Activated CD4-positive, alpha-beta T cell treated with anti-CD3 and anti-CD28 coated beads, Interleukin-2, amount 50 U/mL, for 1 hour (primary cell): ENCODE measurements at regions not wholly inside any gene's neighbourhood (a gene's known extent, or its start where the extent isn't known, plus 50 kb on each side); places are given as distances from the start of the nearest gene placed in this dataset.

Experiments used
- DNase-seq: peaks from one replicate; pipeline ENCODE4 v3.0.0-alpha.2; 2020

GRCh38 chrX:49773993-49774392, 55.1 kb upstream of the PAGE4 start:
- no peak for DNase-seq

GRCh38 chrX:49767236-49767635, 61.9 kb upstream of the PAGE4 start:
- DNase-seq: no peak

GRCh38 chrX:49762175-49762720, 66.5 kb upstream of the PAGE1 start:
- DNase-seq: no peak

GRCh38 chrX:49761481-49761880, 65.7 kb upstream of the PAGE1 start:
- DNase-seq: no peak

GRCh38 chrX:49760290-49760890, 64.6 kb upstream of the PAGE1 start:
- no peak for DNase-seq

- no peak for DNase-seq
Measured at GRCh38 chrX:49756692-49757091, 60.9 kb upstream of the PAGE1 start.

GRCh38 chrX:49754233-49754857, 58.6 kb upstream of the PAGE1 start:
- peak; percentile 43 for DNase-seq

- no peak for DNase-seq
Measured at GRCh38 chrX:49753691-49754090, 57.9 kb upstream of the PAGE1 start.

GRCh38 chrX:49748211-49748956, 52.6 kb upstream of the PAGE1 start:
- DNase-seq: no peak

GRCh38 chrX:49746306-49746705, 50.5 kb upstream of the PAGE1 start:
- DNase-seq: no peak
